ENCODE measurements at regions not wholly inside any gene's neighbourhood (a gene's known extent, or its start where the extent isn't known, plus 50 kb on each side); places are given as distances from the start of the nearest gene placed in this dataset.

DNA sequence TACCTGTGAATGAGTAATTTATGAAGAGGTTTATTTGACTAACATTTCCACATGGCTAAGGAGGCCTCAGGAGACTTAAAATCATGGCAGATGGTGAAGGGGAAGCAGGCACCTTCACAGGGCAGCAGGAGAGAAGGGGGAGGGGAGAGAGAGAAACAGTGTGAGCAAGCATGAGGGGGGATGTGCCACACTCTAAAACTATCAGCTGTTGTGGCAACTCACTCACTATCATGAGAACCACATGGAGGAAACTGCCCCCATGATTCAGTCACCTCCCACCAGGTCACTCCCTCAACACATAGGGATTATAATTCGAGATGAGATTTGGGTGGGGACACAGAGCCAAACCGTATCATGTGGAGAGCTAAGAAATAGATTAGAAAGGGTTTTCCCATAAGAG is 309.0 kb downstream of the RDH14 start:
- no peaks in the 10 kb centered on the region for H3K36me3 ChIP-seq (ENCODE audit: insufficient read depth, low read length, poor library complexity, severe bottlenecking)
- H3K4me3 ChIP-seq (ENCODE audit: low read depth, low read length, poor library complexity, severe bottlenecking) = no peak overlapping the region
- H3K27ac ChIP-seq (ENCODE audit: low read depth, low read length, poor library complexity, severe bottlenecking) = no peak overlapping the region
- POLR2A ChIA-PET (ENCODE audit: low non-redundant PET) = no interaction called here
- TF ChIP-seq EZH2 (IDR thresholded peaks at IDR 0.05; ENCODE audit: borderline replicate concordance, low read depth, low read length, poor library complexity, severe bottlenecking) = no peak
- CTCF ChIA-PET = no interaction called here
- no TSS peak for BruUV-seq (replicated peaks)
- H3K27me3 ChIP-seq (replicated peaks; ENCODE audit: insufficient read depth, low read depth, low read length, poor library complexity) = no peaks in the 10 kb centered on the region
- peaks cover 16% of the 10 kb centered on the region for H3K4me1 ChIP-seq (ENCODE audit: insufficient read depth, low read length, poor library complexity, severe bottlenecking)
- peaks cover 9% of the 10 kb centered on the region for H3K9me3 ChIP-seq (ENCODE audit: low read depth, low read length, poor library complexity, severe bottlenecking)
- intact Hi-C loops (cut with micrococcal nuclease; ENCODE audit: unreplicated experiment) = no loop called here
- DNase-seq (ENCODE audit: low spot score) = no peak

DNA sequence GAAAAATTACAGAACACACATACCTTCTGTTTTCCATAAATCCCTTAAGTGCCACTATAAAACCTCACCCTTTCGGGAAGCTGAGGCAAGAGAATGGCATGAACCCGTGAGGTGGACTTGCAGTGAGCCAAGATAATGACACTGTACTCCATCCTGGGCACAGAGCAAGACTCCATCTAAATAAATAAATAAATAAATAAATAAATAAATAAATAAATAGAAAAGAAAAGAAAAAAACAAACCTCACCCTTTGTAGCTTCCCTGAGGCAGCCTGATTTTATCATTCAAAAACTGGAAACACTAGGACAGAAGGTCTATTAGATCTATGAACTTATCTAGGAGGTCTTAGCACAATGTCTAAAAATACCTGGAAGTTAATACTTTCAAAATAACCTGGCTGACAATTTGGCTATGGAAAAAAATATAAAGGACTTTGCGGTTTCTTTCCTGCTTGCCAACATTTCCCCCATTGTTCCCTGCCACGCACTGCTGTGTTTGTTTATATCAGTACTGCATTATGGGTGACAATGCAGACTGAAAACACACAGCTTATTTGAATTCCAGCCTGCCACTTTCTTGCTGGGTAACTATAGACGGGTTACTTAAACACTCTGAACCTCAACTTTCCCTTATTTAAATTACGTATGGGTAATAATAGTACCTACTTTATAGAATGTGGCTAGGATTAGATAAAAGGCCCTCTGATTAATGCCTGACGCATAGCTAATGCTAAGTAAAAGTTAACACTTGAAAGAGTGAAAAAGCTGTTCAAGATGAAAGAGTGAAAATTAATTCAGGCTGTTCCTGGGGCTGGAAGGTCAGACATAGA is 313.0 kb downstream of the RDH14 start:
- BruUV-seq (replicated peaks) = no TSS peak
- no peak for DNase-seq (ENCODE audit: low spot score)
- intact Hi-C loops (cut with micrococcal nuclease; ENCODE audit: unreplicated experiment) = no loop called here

DNA sequence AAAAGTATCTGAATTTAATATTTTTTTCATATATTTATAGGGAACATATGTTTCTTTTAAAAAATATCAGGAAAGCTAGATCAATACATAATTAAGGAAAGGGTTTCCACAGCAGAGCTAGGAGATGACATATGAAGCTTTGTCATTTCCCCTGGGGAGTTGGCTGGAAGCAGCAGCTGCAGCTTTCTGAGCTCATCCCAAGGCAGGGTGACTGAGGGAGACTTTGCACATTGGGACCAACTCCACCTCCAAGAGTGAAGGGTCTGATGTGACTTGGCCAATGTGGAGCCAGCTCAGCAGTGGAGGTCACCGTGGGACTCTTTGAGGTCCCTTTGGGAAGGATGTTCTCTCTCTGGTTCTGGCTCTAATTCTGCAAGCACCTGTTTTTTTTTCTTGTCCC is 315.1 kb downstream of the RDH14 start:
- ChIA-PET POLR2A (ENCODE audit: low non-redundant PET) (interaction anchor here (0.5 to 0.6 kb wide), 2 partner anchors 11 to 23 kb away, joined by 3 read pairs; no protein-coding TSS in a partner anchor), CTCF (interaction anchor here (0.7 to 1.7 kb wide), 2 partner anchors 132 to 599 kb away, joined by 3 to 5 read pairs; no protein-coding TSS in a partner anchor)
- H3K27me3 ChIP-seq (replicated peaks; ENCODE audit: insufficient read depth, low read depth, low read length, poor library complexity) = no peaks in the 10 kb centered on the region
- no peaks in the 10 kb centered on the region for H3K36me3 ChIP-seq (ENCODE audit: insufficient read depth, low read length, poor library complexity, severe bottlenecking)
- no peak overlapping the region for H3K4me3 ChIP-seq (ENCODE audit: low read depth, low read length, poor library complexity, severe bottlenecking)
- peak overlapping the region; percentile 96 for H3K27ac ChIP-seq (ENCODE audit: low read depth, low read length, poor library complexity, severe bottlenecking)
- peaks cover 68% of the 10 kb centered on the region for H3K4me1 ChIP-seq (ENCODE audit: insufficient read depth, low read length, poor library complexity, severe bottlenecking)
- peak; percentile 91 for DNase-seq (ENCODE audit: low spot score)
- intact Hi-C loops (cut with micrococcal nuclease; ENCODE audit: unreplicated experiment) = no loop called here
- no TSS peak for BruUV-seq (replicated peaks)
- H3K9me3 ChIP-seq (ENCODE audit: low read depth, low read length, poor library complexity, severe bottlenecking) = no peaks in the 10 kb centered on the region
- no peak for TF ChIP-seq EZH2 (IDR thresholded peaks at IDR 0.05; ENCODE audit: borderline replicate concordance, low read depth, low read length, poor library complexity, severe bottlenecking)
- TF ChIP-seq, protein P1, sequence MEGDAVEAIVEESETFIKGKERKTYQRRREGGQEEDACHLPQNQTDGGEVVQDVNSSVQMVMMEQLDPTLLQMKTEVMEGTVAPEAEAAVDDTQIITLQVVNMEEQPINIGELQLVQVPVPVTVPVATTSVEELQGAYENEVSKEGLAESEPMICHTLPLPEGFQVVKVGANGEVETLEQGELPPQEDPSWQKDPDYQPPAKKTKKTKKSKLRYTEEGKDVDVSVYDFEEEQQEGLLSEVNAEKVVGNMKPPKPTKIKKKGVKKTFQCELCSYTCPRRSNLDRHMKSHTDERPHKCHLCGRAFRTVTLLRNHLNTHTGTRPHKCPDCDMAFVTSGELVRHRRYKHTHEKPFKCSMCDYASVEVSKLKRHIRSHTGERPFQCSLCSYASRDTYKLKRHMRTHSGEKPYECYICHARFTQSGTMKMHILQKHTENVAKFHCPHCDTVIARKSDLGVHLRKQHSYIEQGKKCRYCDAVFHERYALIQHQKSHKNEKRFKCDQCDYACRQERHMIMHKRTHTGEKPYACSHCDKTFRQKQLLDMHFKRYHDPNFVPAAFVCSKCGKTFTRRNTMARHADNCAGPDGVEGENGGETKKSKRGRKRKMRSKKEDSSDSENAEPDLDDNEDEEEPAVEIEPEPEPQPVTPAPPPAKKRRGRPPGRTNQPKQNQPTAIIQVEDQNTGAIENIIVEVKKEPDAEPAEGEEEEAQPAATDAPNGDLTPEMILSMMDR (conservative IDR thresholded peaks at IDR 0.05; ENCODE audit: low read depth, low read length) = no peak

More for the DNA sequence above, 313.0 kb downstream of the RDH14 start:
- TF ChIP-seq, protein P1 (conservative IDR thresholded peaks at IDR 0.05; ENCODE audit: low read depth, low read length) = no peak
- no peak for TF ChIP-seq EZH2 (IDR thresholded peaks at IDR 0.05; ENCODE audit: borderline replicate concordance, low read depth, low read length, poor library complexity, severe bottlenecking)
- Histone ChIP-seq H3K4me1 (ENCODE audit: insufficient read depth, low read length, poor library complexity, severe bottlenecking) (peaks cover 50% of the 10 kb centered on the region), H3K27me3 (replicated peaks; ENCODE audit: insufficient read depth, low read depth, low read length, poor library complexity) (no peaks in the 10 kb centered on the region), H3K36me3 (ENCODE audit: insufficient read depth, low read length, poor library complexity, severe bottlenecking) (no peaks in the 10 kb centered on the region), H3K9me3 (ENCODE audit: low read depth, low read length, poor library complexity, severe bottlenecking) (peaks cover 9% of the 10 kb centered on the region), H3K27ac (ENCODE audit: low read depth, low read length, poor library complexity, severe bottlenecking) (no peak overlapping the region), H3K4me3 (ENCODE audit: low read depth, low read length, poor library complexity, severe bottlenecking) (no peak overlapping the region)
- POLR2A ChIA-PET (ENCODE audit: low non-redundant PET) = no interaction called here
- CTCF ChIA-PET = no interaction called here

Data from A673 (cell line).